ENCODE measurements at regions not wholly inside any gene's neighbourhood (a gene's known extent, or its start where the extent isn't known, plus 50 kb on each side); places are given as distances from the start of the nearest gene placed in this dataset.
"Not testable (repeated sequence)": the region's sequence is repeated elsewhere in the genome, so short reads cannot be mapped to it uniquely, and the experiment has no call there.

DNA sequence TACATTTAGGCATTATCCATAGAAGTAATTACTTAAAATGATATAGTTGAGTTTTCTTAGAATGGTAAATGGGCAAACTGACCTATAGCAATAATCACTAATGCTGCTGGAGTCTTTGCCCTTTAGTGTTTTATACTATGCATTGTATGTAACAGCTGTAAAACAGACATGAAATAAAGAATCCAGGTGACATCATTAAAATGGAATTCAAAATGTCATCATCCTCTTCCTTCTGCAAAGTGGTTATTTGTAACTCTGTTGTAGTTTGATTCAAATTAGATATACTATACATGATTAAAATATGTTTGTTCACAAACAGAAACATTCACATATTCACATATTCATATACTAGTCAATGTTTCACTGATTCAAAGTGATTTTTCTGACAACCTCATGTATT, 598.8 kb downstream of the SLC16A7 start:
- no peak for DNase-seq

- no peak for DNase-seq
These were observed 599.7 kb downstream of the SLC16A7 start for GRCh38 chr12:60195483-60195882.

- no peak for DNase-seq
These were observed 600.5 kb downstream of the SLC16A7 start for GRCh38 chr12:60196366-60196765.

- no peak for DNase-seq
These were observed 601.8 kb downstream of the SLC16A7 start for GRCh38 chr12:60197589-60197988.

DNA sequence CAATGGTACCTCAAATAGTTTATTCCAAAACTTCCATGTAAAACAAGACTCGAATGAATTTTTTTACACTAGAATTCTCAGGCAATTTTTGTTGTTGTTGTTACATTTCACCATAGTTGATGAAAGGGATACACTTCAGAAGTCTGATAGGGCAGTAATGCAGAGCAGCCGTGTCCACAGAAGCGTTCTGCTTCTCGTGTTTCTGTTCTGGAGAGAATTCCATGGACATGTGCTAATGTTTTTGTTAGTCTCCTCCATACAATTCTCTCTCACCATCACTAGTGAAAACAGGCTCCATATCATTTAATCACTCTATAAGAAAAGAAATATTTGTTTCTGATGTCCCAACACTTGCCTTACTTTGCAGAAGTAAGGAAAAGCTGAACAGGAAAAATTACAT, 606.1 kb downstream of the SLC16A7 start:
- DNase-seq, result no peak

DNA sequence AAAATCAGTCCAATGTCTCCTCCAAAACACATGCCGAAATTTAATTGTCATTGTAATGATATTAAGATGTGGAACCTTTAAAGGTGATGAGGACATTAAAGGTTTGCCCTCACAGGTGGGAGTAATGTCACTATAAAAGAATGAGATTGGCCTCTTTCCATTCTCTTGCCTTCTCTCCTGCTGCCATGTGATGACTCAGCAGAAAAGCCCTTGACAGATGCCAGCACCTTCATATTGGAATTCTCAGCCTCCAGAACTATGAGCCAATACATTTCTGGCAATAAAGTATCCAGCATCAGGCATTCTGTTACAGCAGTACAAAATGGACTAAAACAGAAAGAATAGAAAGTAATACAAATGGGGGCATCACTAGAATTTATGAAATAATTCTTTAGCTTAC, 609.7 kb downstream of the SLC16A7 start:
- no peak for DNase-seq

DNA sequence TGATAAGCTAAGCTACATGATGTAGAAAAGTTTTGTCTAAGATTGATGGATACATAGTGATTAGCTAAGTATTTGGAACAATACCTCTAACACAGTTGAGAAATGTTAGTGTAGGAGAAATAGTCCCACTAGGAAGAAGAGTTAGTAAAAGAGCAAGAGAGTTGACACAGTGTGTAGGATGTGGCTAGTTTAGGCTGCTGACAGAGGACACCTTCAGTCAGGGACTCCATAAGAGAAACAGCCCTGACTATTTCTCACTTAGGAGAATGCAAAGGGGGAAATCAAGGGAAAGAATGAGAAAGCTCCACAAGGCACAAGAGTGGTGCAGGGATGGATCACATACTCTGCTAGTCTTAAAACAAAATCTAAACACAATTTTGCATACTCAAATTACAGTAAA, 613.7 kb downstream of the SLC16A7 start:
- no peak for DNase-seq

GRCh38 chr12:60209933-60210332, 614.1 kb downstream of the SLC16A7 start:
- DNase-seq, result no peak

- DNase-seq, result no peak
These were observed 614.9 kb downstream of the SLC16A7 start for GRCh38 chr12:60210756-60211155.

DNA sequence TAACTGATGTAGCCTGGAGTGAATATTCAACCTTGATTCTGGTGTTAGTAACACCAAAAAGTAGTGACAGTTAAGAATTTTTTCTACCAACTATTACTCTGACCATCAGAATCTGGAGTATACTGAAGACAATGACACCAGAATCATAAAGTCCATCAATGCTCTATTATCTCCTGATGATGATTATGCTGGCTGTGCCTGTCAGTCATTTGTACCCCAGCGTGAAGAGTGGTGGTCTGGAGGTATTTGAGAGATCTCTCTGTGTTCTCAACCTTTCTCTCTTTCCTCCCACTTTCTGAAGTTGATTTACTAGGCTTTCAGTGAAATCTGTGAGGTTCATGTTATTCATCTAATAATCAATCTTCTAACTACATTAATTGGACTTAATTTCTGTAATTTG, 615.4 kb downstream of the SLC16A7 start:
- DNase-seq, result no peak

DNA sequence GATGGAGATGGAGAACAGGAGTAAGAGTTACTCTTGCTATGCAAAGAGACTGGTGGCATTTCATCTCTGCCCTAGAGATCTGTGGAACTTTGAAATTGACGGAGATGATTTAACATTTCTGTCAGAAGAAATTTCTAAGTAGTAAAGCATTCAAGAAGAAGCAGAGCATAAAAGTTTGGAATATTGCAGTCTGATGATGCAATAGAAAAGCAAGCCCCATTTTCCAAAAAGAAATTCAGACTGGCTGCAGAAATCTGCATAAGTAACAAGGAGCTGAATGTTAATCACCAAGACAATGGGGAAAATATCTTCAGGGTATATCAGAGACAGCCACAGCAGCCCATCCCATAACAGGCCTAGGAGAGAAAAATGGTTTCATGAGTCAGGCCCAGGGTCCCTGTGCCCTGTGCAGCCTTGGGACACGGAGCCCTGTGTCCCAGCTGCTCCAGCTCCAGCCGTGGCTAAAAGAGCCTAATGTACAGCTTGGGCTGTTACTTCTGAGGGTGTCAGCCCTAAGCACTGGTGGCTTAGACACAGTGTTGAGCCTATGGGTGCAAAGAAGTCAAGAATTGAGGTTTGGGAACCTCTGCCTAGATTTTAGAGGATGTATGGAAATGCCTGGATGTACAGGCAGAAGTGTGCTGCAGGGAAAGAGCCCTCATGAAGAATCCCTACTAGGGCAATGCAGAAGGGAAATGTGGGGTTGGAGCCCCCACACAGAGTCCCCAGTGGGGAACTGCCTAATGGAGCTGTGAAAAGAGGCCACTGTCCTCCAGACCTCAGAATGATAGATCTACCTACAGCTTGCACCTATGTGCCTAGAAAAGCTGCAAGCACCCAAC, 616.6 kb downstream of the SLC16A7 start:
- no peak for DNase-seq

- DNase-seq, result not testable (repeated sequence)
These were observed 617.4 kb downstream of the SLC16A7 start for GRCh38 chr12:60213272-60213671.

GRCh38 chr12:60216226-60216625, 620.4 kb downstream of the SLC16A7 start:
- no peak for DNase-seq

- DNase-seq, result no peak
These were observed 627.4 kb downstream of the SLC16A7 start for GRCh38 chr12:60223242-60223641.

- DNase-seq, result no peak
These were observed 629.6 kb downstream of the SLC16A7 start for GRCh38 chr12:60225216-60226000.

GRCh38 chr12:60227916-60228315, 632.1 kb downstream of the SLC16A7 start:
- DNase-seq, result no peak

GRCh38 chr12:60230056-60230455, 634.2 kb downstream of the SLC16A7 start:
- DNase-seq, result no peak

DNA sequence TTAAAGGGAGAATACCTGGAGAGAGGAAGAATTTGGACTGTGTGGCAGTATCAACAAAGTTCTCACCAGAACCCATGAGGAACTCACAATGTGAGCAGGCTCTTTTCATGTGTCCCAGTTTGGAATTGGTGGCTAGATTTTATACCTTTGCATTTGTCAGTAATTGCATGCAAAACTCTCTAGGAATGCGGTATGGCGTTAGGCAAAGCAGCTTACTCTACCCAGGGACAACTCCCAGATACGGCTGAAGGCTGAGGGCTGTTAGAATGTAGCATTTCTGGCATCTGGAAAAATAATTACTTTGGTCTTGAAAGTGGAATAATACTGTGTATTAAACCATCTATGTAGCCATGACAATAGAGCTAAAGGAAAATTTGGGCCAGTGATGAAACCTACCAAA, 635.5 kb downstream of the SLC16A7 start:
- DNase-seq, result no peak

GRCh38 chr12:60231976-60232907, 636.4 kb downstream of the SLC16A7 start:
- no peak for DNase-seq

GRCh38 chr12:60234611-60235195, 638.9 kb downstream of the SLC16A7 start:
- not testable (repeated sequence) for DNase-seq

DNA sequence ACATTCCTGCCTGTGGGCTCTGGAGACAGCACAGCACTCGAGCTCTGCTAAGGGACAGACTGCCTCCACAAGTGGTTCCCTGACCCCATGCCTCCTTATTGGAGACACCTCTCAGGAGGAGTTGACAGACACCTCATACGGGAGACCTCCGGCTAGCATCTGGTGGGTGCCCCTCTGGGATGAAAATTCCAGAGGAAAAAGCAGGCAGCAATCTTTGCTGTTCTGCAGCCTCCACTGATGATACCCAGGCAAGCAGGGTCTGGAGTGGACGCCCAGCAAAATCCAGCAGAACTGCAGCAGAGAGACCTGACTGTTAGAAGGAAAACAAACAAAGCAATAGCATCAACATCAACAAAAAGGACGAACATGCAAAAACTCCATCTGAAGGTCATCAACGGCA, 639.4 kb downstream of the SLC16A7 start:
- no peak for DNase-seq

- DNase-seq, result not testable (repeated sequence)
These were observed 640.6 kb downstream of the SLC16A7 start for GRCh38 chr12:60236416-60236815.

Data from muscle of arm (tissue), 1 donor.